ENCODE measurements at regions not wholly inside any gene's neighbourhood (a gene's known extent, or its start where the extent isn't known, plus 50 kb on each side); places are given as distances from the start of the nearest gene placed in this dataset.
"Not testable (repeated sequence)": the region's sequence is repeated elsewhere in the genome, so short reads cannot be mapped to it uniquely, and the experiment has no call there.

DNA sequence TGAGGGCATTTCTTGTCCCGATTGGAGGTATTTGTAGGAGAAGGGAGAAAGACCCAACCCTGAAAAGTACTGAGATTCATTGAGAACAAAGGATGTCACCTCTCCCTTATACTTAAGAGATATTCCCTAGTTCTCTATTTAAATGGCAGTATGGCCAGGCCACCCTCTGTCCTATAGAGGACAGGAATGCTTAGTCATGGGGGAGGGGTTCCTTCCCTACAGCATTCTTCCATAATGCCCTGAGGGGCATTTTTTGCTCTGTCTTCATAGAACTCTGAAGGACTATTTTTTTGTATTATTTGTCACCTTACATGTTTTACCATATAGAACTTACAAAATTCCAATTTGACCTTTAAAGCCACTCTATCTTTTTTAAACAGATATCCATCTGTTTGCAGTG is 176.3 kb downstream of the TMEM161B start:
- no peak for DNase-seq

DNA sequence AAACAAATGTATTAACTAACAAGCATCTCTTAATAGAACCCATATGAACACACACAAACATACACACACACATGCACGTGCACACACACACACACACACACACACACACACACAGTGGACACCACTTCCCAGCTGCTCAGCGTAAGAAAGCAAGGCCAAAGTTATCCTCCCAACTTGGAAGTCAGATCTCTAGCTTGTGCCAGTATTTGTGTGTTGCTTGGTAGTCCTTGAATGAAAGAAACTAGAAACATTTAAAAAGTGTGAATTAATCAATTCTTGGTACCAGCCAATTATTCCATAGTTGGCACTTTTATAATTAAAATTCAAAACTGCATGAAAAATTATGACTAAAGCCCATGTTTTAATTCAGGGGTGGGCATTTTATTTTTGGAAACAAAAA is 178.1 kb downstream of the TMEM161B start:
- no peak for DNase-seq

DNA sequence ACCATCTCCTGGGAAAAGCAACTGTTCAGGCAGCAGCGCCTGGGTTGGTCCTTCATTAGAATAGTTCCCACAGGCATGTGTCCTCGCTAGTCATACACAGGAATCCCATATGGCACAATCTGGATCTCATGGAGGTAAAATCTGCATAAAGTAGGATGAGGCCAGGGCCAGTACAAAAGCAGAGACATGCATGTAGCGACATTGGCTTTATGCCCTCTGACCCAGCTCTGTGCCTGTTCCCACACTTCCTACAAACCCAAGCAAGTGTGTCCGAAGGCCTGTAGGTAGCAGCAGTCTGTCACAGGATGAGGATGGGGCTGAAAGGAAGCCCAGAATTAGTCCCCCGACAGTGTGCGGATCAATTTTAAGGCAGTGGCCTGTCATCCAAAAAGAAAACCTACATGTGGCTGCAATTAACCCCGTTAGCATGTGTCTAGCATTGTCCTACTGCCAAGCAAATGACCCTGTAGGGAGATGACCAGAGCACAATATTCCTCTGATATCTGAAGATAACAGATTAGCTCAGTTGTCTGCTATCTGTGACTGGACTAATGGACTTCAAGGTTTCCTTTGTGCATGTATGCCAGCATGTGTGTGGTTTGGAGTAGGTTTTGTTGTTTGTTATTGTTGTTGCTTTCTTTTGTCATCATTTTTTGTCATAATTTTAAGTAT is 178.8 kb downstream of the TMEM161B start:
- DNase-seq, result no peak

DNA sequence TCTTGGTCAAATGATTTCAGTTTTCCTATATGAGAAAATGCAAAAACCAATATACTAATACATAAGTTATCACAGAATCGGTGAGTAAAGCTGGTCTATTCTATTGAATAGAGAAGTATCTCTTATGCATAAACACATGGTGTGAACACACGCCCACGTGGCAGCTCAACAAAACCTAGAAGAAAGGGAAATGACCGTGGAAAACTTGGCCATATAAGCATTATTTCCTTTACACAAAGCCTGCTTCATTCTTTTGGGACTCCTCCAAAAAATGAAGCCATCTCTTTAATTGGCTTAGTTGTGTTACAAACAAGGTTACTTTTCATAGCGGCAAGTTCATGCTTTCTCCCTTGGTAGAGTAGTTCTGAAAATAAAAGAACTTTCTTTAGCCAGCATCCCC is 183.2 kb downstream of the TMEM161B start:
- no peak for DNase-seq

DNA sequence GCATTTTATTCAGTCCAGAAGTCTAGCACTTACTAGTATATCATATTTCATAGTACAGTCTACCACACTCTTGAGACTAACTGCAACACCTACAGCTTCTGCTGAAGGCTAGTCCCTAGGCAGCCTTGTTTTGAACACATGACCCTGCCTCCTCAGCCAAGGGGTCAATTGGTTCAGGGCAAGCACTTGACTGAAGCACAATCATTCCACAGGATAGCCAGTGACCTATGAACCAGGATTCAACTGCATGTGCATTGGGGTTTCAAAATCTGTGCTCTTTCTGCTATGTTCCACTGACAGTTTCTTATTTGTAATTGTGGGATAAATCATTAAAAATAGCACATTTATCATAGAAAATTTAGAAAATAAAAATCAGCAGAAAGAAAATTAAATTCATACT is 186.8 kb downstream of the TMEM161B start:
- no peak for DNase-seq

DNA sequence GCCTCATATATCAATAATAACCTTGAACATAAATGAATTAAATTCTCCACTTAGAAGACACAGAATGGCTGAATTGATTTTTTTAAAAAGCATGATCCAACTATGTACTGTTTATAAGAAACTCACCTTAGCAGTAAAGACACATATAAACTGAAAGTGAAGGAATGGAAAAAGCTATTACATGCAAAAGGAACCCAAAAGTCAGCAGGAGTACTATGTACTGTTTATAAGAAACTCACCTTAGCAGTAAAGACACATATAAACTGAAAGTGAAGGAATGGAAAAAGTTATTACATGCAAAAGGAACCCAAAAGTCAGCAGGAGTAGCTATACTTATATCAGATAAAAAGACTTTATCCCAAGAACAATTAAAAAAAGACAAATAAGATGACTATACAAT is 204.8 kb downstream of the TMEM161B start:
- DNase-seq, result no peak

DNA sequence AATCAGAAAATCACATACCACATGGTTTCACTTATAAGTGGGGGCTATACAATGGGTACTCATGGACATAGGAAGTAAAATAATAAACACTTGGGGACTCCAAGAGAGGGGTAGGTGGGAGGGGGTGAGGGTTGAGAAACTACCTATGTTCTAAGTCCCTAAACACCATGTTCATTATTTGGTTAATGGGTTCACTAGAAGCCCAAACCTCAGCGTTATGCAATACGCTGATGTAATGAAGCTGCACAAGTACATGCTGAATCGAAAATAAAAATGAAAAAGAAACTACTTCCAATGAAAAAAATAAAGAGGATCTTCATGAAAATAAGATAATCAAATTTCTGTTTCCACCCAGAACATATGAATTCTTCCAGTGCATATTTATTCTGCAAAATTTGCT is 208.5 kb downstream of the TMEM161B start:
- no peak for DNase-seq

DNA sequence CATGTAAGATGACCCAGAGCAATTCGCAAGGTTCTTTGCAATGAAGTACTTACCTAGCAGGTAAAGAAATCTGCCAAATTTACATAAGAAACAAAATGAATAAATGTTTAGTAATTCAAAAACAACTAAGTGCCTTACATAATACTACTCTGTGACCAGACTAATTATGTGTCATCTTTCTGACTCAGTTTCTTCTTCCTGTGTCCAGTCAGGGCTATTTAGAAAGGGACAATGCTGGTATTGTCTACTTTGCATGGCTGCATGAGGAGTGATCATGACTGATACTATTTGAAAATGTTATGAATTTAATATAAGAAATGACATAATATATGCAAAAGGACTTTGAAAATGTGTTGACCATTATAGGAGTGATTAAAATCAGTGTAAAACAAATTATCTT is 210.0 kb downstream of the TMEM161B start:
- no peak for DNase-seq

DNA sequence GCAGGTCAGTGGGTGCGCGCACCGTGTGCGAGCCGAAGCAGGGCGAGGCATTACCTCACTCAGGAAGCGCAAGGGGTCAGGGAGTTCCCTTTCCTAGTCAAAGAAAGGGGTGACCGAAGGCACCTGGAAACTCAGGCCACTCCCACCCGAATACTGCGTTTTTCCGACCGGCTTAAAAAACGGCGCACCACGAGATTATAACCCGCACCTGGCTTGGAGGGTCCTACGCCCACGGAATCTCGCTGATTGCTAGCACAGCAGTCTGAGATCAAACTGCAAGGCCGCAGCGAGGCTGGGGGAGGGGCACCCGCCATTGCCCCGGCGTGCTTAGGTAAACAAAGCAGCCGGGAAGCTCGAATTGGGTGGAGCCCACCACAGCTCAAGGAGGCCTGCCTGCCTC is 216.2 kb downstream of the TMEM161B start:
- DNase-seq, result not testable (repeated sequence)

DNA sequence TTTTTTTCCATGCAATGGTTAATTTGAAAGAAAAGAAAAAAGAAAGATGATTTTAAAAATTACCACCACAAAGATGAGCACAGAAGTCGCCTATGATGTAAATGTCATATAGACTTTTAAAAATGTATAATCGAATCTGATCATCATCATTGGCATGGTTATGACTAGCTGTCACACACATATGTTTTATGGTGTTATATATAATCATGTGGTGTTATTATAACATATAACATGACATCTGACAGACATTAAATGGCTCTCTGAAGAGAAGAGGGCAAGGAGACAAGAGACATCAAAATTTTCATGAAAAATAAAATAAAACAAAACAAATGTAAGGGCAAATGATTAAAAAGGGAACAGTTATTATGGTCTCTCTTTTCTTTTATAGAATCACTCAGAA is 217.5 kb downstream of the TMEM161B start:
- no peak for DNase-seq

DNA sequence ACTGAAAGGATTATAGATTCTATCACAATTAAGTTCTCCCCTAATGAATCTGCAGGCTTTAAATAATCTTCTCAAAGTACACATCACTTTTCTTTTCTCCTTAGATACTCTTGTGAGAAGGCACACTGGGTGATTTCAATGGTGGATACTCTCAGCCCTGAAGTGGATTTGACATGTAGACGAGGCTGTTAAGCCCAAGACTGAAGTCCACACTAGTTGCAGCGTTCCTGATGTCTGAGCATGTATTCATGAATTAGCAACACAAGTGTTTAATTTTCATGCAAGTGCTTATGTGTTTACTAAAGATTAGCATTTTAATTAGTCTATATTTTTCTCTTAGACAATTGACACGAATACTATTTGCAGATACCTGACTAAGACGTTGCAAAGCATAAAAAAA is 218.9 kb downstream of the TMEM161B start:
- DNase-seq, result no peak

DNA sequence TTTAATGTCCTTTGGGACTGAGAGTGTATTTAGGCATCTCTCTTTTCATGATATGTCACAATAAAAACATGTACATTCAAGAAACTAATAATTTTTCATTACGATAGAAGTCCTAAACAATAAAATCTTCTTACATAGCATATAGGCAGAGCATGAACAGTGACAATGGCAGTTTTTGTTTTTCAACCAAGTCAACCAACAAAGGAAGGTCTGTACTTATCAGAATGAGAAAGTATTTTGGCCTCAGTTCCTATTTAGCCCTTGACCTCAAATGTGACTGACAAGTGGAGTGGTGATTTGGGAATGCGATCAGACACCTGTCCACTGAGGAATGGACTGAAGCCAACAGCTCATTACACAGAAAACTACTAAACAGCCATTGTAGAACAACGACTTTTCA is 219.5 kb downstream of the TMEM161B start:
- DNase-seq, result no peak

DNA sequence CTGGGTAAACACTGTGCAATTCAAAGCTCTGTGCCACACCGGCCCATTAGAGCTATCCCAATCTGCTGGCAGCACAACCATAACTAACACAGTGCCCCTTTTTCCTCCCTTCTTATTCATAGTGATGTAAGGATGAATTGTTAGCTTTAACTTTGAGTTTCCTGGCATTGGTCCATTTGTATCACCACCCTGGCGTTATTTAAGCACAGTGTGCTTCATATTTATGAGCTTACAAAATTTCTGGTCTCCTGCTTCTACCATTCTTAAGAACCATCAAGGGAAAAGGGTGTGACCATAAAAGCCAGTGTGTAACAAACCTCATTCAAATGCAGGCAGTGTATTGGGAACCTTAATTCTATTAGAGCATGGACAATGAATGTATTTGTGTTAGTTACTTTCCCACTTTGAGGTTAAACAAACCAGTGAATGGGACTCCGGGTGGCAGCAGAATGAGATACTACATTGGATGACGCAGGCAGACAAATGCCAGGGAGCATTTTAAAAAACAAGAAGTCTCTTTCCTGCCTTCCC is 222.6 kb downstream of the TMEM161B start:
- no peak for DNase-seq

DNA sequence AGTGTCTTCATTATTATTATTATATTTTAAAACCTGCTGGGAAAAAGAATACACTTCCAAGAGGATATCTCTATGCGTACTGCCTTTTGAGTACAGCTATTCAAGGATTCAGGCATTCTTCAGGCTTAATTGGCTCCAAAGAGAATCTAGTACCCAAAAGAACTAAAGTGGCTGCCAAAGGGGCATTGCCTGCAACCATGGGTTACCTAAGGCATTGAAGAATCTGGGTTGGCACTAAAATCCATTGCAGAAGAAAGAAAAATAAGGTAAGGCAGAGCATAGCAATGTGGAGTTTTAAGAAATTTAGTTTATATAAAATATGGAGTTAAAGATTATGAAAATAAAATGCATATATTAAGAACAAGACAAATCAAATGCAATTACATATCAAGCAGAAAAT is 223.5 kb downstream of the TMEM161B start:
- DNase-seq, result no peak

DNA sequence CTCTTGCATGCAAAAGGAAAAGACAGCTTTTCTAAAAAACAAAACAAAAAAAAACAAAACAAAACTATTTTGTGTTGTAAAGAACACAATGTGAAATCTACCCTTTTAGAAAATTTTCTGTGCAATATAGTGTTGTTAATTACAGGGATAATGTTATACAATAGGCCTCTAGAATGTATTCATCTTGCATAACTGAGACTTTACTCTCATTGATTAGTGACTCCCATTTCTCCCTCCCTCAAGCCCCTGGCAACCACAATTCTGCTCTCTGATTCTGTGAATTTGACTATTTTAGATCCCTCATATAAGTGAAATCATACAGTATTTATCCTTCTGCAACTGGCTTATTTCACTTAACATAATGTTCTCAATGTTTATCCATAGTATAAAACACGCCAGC is 234.1 kb downstream of the TMEM161B start:
- no peak for DNase-seq

DNA sequence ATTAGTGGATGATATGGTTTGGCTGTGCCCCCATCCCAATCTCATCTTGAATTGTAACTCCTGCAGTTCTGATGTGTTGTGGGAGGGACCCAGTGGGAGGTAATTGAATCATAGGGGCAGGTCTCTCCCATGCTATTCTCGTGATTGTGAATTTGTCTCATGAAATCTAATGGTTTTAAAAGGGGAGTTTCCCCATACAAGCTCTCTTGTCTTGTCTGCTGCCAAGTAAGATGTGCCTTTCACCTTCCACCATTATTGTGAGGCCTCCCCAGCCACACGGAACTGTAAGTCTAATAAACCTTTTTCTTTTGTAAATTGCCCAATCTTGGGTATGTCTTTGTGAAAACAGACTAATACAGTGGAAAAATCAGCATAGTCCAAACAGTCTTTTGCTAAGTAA is 235.5 kb downstream of the TMEM161B start:
- no peak for DNase-seq

DNA sequence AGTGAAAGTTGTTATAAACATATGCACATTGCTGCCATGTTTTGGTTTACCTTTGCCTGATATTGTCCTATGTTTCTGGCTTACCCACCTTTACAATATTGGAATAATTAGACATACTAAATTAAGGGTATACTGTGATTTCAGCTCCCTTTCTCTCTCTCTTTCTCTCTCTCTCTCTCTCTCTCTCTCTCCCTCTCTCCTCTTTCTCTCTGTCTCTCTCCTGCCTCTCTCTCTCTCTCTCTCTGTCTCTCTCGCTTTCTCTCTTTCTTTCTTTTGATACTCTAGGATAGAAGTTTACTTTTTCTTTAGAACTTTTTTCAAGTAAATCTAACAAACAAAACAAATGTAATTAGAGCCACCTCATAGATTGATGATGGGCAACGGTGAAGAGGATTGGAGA is 239.6 kb downstream of the TMEM161B start:
- no peak for DNase-seq

DNA sequence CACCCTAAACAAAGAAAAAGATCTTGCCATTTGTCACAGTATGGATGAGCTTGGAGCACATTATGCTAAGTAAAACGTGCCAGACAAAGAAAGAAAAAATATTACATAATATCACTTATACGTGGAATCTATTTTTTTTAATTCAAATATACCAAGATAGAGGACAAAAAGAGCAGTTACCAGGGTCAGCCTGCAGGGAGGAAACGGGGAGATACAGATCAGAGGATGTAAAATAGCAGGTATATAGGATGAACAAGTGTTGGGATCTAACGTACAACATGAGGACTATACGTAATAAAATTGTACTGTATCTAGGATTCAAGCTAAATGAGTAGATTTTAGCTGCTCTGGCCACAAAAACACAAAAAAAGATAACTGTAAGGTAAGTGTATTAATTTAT is 247.5 kb downstream of the TMEM161B start:
- no peak for DNase-seq

DNA sequence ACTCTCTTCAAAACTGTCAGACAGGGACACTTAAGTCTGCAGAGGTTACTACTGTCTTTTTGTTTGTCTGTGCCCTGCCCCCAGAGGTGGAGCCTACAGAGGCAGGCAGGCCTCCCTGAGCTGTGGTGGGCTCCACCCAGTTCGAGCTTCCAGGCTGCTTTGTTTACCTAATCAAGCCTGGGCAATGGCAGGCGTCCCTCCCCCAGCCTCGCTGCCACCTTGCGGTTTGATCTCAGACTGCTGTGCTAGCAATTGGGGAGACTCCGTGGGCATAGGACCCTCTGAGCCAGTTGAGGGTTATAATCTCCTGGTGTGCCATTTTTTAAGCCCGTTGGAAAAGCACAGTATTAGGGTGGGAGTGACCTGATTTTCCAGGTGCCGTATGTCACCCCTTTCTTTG is 253.7 kb downstream of the TMEM161B start:
- not testable (repeated sequence) for DNase-seq

DNA sequence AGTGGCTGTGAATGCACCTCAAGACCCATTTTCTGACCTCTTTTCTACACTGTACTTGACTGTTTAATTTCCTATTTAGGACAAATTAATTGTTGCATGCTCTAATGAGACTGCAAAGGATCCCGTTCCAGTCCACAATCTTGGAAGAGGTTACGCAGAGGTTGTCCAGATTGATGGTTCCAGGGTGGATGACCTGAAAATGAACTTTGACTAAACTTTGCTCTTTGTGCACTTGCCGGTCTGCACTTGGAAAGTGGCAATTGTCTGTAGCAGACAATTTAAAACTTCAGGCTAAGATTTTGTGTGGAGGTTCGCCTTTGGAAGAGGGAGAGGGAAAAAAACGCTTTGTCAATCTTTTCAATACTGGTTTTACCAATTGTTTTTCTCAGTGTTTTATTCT is 267.8 kb downstream of the TMEM161B start:
- DNase-seq, result no peak

DNA sequence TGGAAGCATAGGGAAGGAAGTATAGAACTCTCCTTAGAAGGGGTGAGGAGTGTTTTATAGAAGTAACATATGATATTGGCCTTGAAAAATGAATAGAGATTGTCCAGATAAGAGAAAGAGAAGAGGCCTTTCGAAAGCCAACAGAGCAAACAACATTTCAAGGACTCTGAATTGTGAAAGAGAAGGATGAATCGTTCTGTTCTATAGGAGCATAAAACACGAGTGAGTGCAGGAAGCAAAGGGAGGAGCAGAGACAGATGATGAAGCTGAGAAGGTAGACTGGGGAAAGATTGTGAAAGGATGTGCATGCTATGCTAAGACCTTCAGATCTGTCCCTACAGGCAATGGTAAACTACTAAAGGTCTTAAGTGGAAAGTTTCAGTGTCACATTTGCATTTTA is 271.0 kb downstream of the TMEM161B start:
- no peak for DNase-seq

DNA sequence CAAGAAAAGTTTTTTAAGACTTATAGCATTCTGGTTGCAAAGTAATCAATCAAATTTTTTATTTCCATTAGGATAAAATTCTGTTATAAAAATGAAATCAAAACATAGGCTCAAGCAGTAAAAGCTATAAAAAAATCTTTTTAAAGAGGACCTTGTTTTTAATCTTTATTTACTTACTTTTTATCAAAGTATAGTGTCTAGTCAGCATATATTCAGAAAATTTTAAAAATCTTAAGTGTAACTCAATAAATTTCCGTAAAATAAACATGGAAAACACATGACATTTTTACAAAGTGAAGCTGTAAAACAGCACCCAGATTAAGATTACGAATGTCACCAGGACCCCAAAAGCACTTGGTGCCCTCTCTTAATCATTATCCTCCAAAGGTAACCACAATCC is 302.4 kb downstream of the TMEM161B start:
- no peak for DNase-seq

DNA sequence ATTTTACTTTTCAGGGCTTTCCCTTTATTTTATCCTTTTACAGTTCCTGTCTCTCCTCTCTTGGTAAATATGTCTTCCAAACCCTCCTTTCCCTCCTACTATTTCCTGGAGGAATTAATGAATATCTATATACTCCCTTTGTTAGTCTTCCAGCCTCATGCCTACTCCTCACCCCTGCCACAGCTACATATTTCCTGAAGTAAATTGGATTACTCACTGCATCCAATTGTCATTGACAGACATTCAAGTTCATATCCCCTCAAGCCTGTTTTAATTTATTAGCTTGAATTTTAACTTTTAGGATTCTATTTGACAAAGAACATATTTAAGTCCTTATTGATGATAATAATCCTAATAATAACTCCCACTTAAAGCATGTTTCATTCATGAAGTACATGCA is 314.5 kb downstream of the TMEM161B start:
- no peak for DNase-seq

DNA sequence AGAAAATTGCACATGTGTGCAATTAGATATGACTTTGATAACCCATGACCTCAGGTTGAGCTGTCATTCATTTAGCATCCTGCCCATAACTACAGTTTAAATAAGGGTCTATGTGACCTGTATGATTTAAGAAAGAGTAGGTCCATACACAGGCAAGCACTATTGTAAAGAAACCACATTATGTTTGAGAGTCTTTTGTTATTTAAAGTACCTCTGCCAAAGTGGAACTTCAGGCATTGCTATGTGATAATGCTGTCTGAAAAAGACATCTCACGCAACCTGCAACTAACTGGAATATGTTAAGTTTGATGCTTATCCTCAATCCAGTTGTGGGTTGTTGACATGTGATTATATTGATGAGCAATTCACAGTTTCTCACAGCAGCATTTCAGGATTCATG is 317.0 kb downstream of the TMEM161B start:
- no peak for DNase-seq

All from NCI-H1436 (cell line).